ENCODE measurements at regions not wholly inside any gene's neighbourhood (a gene's known extent, or its start where the extent isn't known, plus 50 kb on each side); places are given as distances from the start of the nearest gene placed in this dataset.

- H3K27me3 ChIP-seq = no peaks in the 10 kb centered on the region
- H3K27ac ChIP-seq = no peak overlapping the region
- intact Hi-C loops (cut with DNase I; ENCODE audit: low total_unique reads) (no loop called here), in situ Hi-C loops (cut with MboI; ENCODE audit: low sequenced_read_pairs in 4 of 4) (no loop called here)
- ATAC-seq (no peak), DNase-seq (no peak)
- H3K4me3 ChIP-seq = no peak overlapping the region
- H3K4me1 ChIP-seq = no peaks in the 10 kb centered on the region
- no peaks in the 10 kb centered on the region for H3K9me3 ChIP-seq
- TF ChIP-seq POLR2A (IDR thresholded peaks at IDR 0.05) (no peak), CTCF (IDR thresholded peaks at IDR 0.05 in 4 of 5, conservative IDR thresholded peaks at IDR 0.05 in 1 of 5) (no peak)
- H3K36me3 ChIP-seq = no peaks in the 10 kb centered on the region
These were observed 1432.0 kb upstream of the GOT2 start for GRCh38 chr16:60166111-60166510.

GRCh38 chr16:60151987-60152386, 1417.9 kb upstream of the GOT2 start:
- Histone ChIP-seq H3K9me3 (no peaks in the 10 kb centered on the region), H3K4me3 (no peak overlapping the region), H3K36me3 (no peaks in the 10 kb centered on the region), H3K4me1 (no peaks in the 10 kb centered on the region), H3K27me3 (no peaks in the 10 kb centered on the region), H3K27ac (no peak overlapping the region)
- no peak for ATAC-seq
- intact Hi-C loops (cut with DNase I; ENCODE audit: low total_unique reads) (no loop called here), in situ Hi-C loops (cut with MboI; ENCODE audit: low sequenced_read_pairs in 4 of 4) (no loop called here)
- no peak for TF ChIP-seq POLR2A (IDR thresholded peaks at IDR 0.05)
- DNase-seq = no peak

- Histone ChIP-seq H3K36me3 (no peaks in the 10 kb centered on the region), H3K9me3 (no peaks in the 10 kb centered on the region), H3K4me3 (no peak overlapping the region), H3K27ac (no peak overlapping the region), H3K27me3 (no peaks in the 10 kb centered on the region), H3K4me1 (no peaks in the 10 kb centered on the region)
- TF ChIP-seq CTCF (IDR thresholded peaks at IDR 0.05 in 4 of 5, conservative IDR thresholded peaks at IDR 0.05 in 1 of 5) (no peak), POLR2A (IDR thresholded peaks at IDR 0.05) (no peak)
- in situ Hi-C loops (cut with MboI; ENCODE audit: low sequenced_read_pairs in 4 of 4) (no loop called here), intact Hi-C loops (cut with DNase I; ENCODE audit: low total_unique reads) (no loop called here)
- no peak for DNase-seq
- no peak for ATAC-seq
These were observed 1416.8 kb upstream of the GOT2 start for GRCh38 chr16:60150907-60151306.

GRCh38 chr16:60143348-60143705, 1409.2 kb upstream of the GOT2 start:
- no peaks in the 10 kb centered on the region for H3K9me3 ChIP-seq
- in situ Hi-C loops (cut with MboI; ENCODE audit: low sequenced_read_pairs in 4 of 4) = loop anchor here in 1 of 4 donors (25.0 kb wide), 1 partner anchor 106 kb away; no protein-coding TSS in a partner anchor
- ATAC-seq (no peak), DNase-seq (no peak)
- H3K27ac ChIP-seq = no peak overlapping the region
- TF ChIP-seq POLR2A (IDR thresholded peaks at IDR 0.05) = no peak
- no peak for TF ChIP-seq CTCF (IDR thresholded peaks at IDR 0.05 in 4 of 5, conservative IDR thresholded peaks at IDR 0.05 in 1 of 5)
- H3K4me3 ChIP-seq = no peak overlapping the region
- intact Hi-C loops (cut with DNase I; ENCODE audit: low total_unique reads) = no loop called here
- no peaks in the 10 kb centered on the region for H3K4me1 ChIP-seq
- H3K27me3 ChIP-seq = no peaks in the 10 kb centered on the region
- H3K36me3 ChIP-seq = no peaks in the 10 kb centered on the region

- Histone ChIP-seq H3K9me3 (no peaks in the 10 kb centered on the region), H3K36me3 (no peaks in the 10 kb centered on the region), H3K27me3 (no peaks in the 10 kb centered on the region), H3K4me3 (no peak overlapping the region), H3K4me1 (no peaks in the 10 kb centered on the region), H3K27ac (no peak overlapping the region)
- in situ Hi-C loops (cut with MboI; ENCODE audit: low sequenced_read_pairs in 4 of 4) = loop anchor here in 1 of 4 donors (25.0 kb wide), 1 partner anchor 105 kb away; no protein-coding TSS in a partner anchor
- ATAC-seq (no peak), DNase-seq (no peak)
- TF ChIP-seq POLR2A (IDR thresholded peaks at IDR 0.05) = no peak
- no peak for TF ChIP-seq CTCF (IDR thresholded peaks at IDR 0.05 in 4 of 5, conservative IDR thresholded peaks at IDR 0.05 in 1 of 5)
- intact Hi-C loops (cut with DNase I; ENCODE audit: low total_unique reads) = no loop called here
These were observed 1408.7 kb upstream of the GOT2 start for GRCh38 chr16:60142619-60143347.
